SU-DHL-6 (cell line): ENCODE measurements at regions not wholly inside any gene's neighbourhood (a gene's known extent, or its start where the extent isn't known, plus 50 kb on each side); places are given as distances from the start of the nearest gene placed in this dataset.

ENCODE experiments used
- EZH2phosphoT487 ChIP-seq: fragments of 200-600 bp; sonication (generic), shearing (Covaris generic); conservative IDR thresholded peaks from 2 replicates; pipeline ENCODE4 v1.6.1; 2018; ENCODE audit warnings: mild to moderate bottlenecking, antibody characterized with exemption, low read length, moderate library complexity, mixed read lengths
- TF ChIP-seq, protein P1 (sequence below): fragments of 200-600 bp; sonication (generic); IDR thresholded peaks from one replicate; pipeline ENCODE4 v1.5.1; 2017; ENCODE audit warnings: antibody characterized with exemption, mild to moderate bottlenecking, low read length, moderate library complexity; ENCODE audit not compliant: insufficient read depth, poor library complexity, severe bottlenecking

DNA sequence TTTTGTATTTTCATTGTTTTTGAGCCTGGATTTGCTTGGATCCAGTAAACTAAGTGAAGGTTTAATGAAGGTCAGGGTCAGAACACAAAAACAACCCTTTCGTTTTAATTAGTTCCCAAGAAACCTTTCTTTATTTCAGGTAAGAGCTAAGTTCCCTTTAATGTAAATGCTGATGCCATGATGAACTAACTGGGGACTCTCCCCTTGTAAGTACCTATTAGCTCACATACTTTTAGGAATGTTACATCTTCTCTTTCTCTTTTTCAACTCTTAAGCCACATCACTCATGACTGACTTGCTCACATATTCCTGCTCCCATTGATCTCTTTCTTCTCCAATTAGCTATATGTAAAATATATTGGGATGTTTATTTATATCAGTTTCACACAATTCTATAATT lies 673.1 kb upstream of the CPEB2 start:
- no peak for TF ChIP-seq EZH2phosphoT487
- TF ChIP-seq, protein P1, sequence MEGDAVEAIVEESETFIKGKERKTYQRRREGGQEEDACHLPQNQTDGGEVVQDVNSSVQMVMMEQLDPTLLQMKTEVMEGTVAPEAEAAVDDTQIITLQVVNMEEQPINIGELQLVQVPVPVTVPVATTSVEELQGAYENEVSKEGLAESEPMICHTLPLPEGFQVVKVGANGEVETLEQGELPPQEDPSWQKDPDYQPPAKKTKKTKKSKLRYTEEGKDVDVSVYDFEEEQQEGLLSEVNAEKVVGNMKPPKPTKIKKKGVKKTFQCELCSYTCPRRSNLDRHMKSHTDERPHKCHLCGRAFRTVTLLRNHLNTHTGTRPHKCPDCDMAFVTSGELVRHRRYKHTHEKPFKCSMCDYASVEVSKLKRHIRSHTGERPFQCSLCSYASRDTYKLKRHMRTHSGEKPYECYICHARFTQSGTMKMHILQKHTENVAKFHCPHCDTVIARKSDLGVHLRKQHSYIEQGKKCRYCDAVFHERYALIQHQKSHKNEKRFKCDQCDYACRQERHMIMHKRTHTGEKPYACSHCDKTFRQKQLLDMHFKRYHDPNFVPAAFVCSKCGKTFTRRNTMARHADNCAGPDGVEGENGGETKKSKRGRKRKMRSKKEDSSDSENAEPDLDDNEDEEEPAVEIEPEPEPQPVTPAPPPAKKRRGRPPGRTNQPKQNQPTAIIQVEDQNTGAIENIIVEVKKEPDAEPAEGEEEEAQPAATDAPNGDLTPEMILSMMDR, result no peak
